GM12878 (cell line): ENCODE measurements at regions not wholly inside any gene's neighbourhood (a gene's known extent, or its start where the extent isn't known, plus 50 kb on each side); places are given as distances from the start of the nearest gene placed in this dataset.

Experiments
- ATAC-seq: fragments of 200-7000 bp; cut with Tn5 transposase; 3 replicates; pipeline ENCODE4 v1.9.1; 2020; ENCODE audit warnings: mild to moderate bottlenecking, moderate library complexity
- BruUV-seq: library from RNA; stranded (reverse); fragments of 400-500 nt; replicated peaks from 2 replicates; lab custom pipeline; 2021; lab: Mats Ljungman, UMichigan
- CTCF ChIA-PET: fragments of 300-600 bp; sonication (Branson Sonifier 250); formaldehyde crosslinking; extraction: SDS; loops from one replicate; lab custom pipeline; 2021; ENCODE audit warnings: inconsistent platforms; lab: Yijun Ruan, JAX
- POLR2A ChIA-PET: fragments of 350-600 bp; formaldehyde crosslinking; extraction: SDS; loops from one replicate; lab custom pipeline; 2021; ENCODE audit warnings: inconsistent platforms; lab: Charles Lee
- RAD21 ChIA-PET: fragments of 300-600 bp; sonication (Branson Sonifier 250); formaldehyde crosslinking; loops from one replicate; lab custom pipeline; 2023; ENCODE audit warnings: antibody characterized with exemption; ENCODE audit not compliant: unreplicated experiment; lab: Charles Lee
- SMC1A ChIA-PET: fragments of 300-600 bp; sonication (Branson Sonifier 250); formaldehyde crosslinking; loops from one replicate; lab custom pipeline; 2023; ENCODE audit not compliant: unreplicated experiment, uncharacterized antibody; lab: Charles Lee
- DNase-seq: peaks from one replicate; pipeline ENCODE4 v3.0.0-alpha.2; 2011; ENCODE audit warnings: low read depth, low spot score
- FAIRE-seq: peaks from 3 replicates; lab custom pipeline; 2011; peaks lifted over from hg19 to GRCh38; lab: Jason Lieb, UNC
- H2AFZ ChIP-seq: 2 replicates; pipeline ENCODE4 v1.6.0; 2011; ENCODE audit warnings: low read depth, low read length, control low read depth; ENCODE audit not compliant: control insufficient read depth
- H3K27ac ChIP-seq: 2 replicates; pipeline ENCODE4 v1.5.1; 2011; ENCODE audit warnings: control low read depth; ENCODE audit not compliant: control insufficient read depth, insufficient read depth
- H3K27me3 ChIP-seq, 2 experiments: replicated peaks in 1 of 2; 2 replicates each; pipeline versions ENCODE4 v1.6.0 to v1.6.1; 2011; ENCODE audit warnings: low read length in 1 of 2; ENCODE audit not compliant: control insufficient read depth in 2 of 2, insufficient read depth in 2 of 2
- H3K36me3 ChIP-seq, 2 experiments: 2 replicates each; pipeline ENCODE4 v1.5.1; 2011; ENCODE audit warnings: low read length in 1 of 2; ENCODE audit not compliant: control insufficient read depth in 2 of 2, insufficient read depth in 2 of 2
- H3K4me1 ChIP-seq: 2 replicates; pipeline ENCODE4 v1.6.1; 2011; ENCODE audit warnings: mild to moderate bottlenecking, low read length, moderate library complexity, mixed read lengths; ENCODE audit not compliant: control insufficient read depth, insufficient read depth
- H3K4me2 ChIP-seq: 2 replicates; pipeline ENCODE4 v1.6.0; 2011; ENCODE audit warnings: control low read depth; ENCODE audit not compliant: control insufficient read depth, insufficient read depth
- H3K4me3 ChIP-seq: fragments of 200-600 bp; sonication (generic); 2 replicates; pipeline ENCODE4 v1.5.1; 2016
- H3K79me2 ChIP-seq: 2 replicates; pipeline ENCODE4 v1.6.0; 2011; ENCODE audit warnings: low read length; ENCODE audit not compliant: control insufficient read depth, insufficient read depth
- H3K9ac ChIP-seq: 2 replicates; pipeline ENCODE4 v1.8.0; 2011; ENCODE audit warnings: low read length, control low read depth, mixed read lengths; ENCODE audit not compliant: control insufficient read depth, insufficient read depth
- H3K9me3 ChIP-seq: replicated peaks from 3 replicates; pipeline ENCODE4 v1.5.1; 2011; ENCODE audit warnings: mild to moderate bottlenecking, low read length; ENCODE audit not compliant: control insufficient read depth, insufficient read depth
- H4K20me1 ChIP-seq: 2 replicates; pipeline ENCODE4 v1.6.0; 2011; ENCODE audit not compliant: control insufficient read depth, insufficient read depth
- E4F1 ChIP-seq: fragments of 450-650 bp; IDR thresholded peaks from 2 replicates; pipeline ENCODE4 v1.6.1; 2018; ENCODE audit warnings: borderline replicate concordance, mild to moderate bottlenecking; ENCODE audit not compliant: partially characterized antibody
- USF1 ChIP-seq: IDR thresholded peaks from 2 replicates; pipeline ENCODE4 v1.6.1; 2011; ENCODE audit warnings: borderline replicate concordance, low read depth, mild to moderate bottlenecking, moderate library complexity, mixed read lengths, low read length; ENCODE audit not compliant: insufficient read depth; ENCODE audit errors: extremely low read length
- WGBS: methylation state at CpG from one replicate; pipeline ENCODE4 v1.1.6; 2016; ENCODE audit warnings: low lambda C conversion rate; ENCODE audit not compliant: insufficient replicate concordance, insufficient coverage; ENCODE audit errors: missing lambda C conversion rate; 5-methylcytosine and 5-hydroxymethylcytosine counted together
- in situ Hi-C: fragments of 300-500 bp; cut with MboI; formaldehyde crosslinking; loops from 9 replicates; pipeline ENCODE4 v1.14.3; 2018; ENCODE audit warnings: mixed read lengths
- intact Hi-C: fragments of 100-400 bp; cut with micrococcal nuclease; formaldehyde crosslinking; loops from one replicate; pipeline ENCODE4 v1.14.2; 2022; ENCODE audit not compliant: unreplicated experiment

- Histone ChIP-seq H3K27ac (no peak overlapping the region), H3K9me3 (no peaks in the 10 kb centered on the region), H4K20me1 (no peaks in the 10 kb centered on the region; the same call in 1 of the 2 replicates), H3K79me2 (no peaks in the 10 kb centered on the region), H3K9ac (no peak overlapping the region), H3K36me3 (no peaks in the 10 kb centered on the region), H3K4me3 (no peak overlapping the region), H2AFZ (no peak overlapping the region), H3K4me2 (no peak overlapping the region), H3K27me3 (no peaks in the 10 kb centered on the region), H3K4me1 (no peaks in the 10 kb centered on the region)
- FAIRE-seq (no peak), DNase-seq (no peak), ATAC-seq (no peak)
- WGBS = 0% methylated on average over 3 of the region's 3 CpGs
- RAD21 ChIA-PET = no interaction called here
- in situ Hi-C loops = no loop called here
- POLR2A ChIA-PET = no interaction called here
- intact Hi-C loops = no loop called here
- SMC1A ChIA-PET = no interaction called here
- TF ChIP-seq E4F1 (no peak), USF1 (no peak)
- no TSS peak for BruUV-seq
- CTCF ChIA-PET = no interaction called here
Measured at GRCh38 chr15:62359416-62359815, 194.3 kb upstream of the C2CD4B start.
